Activated T-cell treated with anti-CD3 and anti-CD28 coated beads for 4 hours (primary cell): ENCODE measurements at regions not wholly inside any gene's neighbourhood (a gene's known extent, or its start where the extent isn't known, plus 50 kb on each side); places are given as distances from the start of the nearest gene placed in this dataset.
A peak's percentile ranks its signal among the peaks of the same experiment; 100 is the strongest.

Experiments used
- DNase-seq: peaks from one replicate; pipeline ENCODE4 v3.0.0-alpha.2; 2020

DNA sequence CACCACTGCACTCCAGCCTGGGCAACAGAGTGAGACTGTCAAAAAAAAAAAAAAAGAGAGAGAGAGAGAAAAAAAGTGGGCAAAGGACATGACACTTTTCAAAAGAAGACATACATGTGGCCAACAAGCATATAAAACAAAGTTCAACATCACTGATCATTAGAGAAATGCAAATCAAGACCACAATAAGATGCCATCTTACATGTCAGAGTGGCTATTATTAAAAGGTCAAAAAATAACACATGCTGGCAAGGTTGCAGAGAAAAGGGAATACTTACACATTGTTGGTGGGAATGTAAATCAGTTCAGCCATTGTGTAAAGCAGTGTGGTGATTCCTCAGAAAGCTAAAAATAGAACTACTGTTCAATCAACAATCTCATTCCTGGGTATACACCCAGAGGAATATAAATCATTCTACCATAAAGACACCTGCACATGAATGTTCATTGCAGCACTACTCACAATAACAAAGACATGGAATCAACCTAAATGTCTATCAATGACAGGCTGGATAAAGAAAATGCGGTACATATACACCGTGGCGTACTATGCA, 94.9 kb upstream of the TRIM2 start:
- DNase-seq = no peak

GRCh38 chr4:153110739-153111138, 93.5 kb upstream of the TRIM2 start:
- DNase-seq = no peak

- no peak for DNase-seq
These were observed 92.7 kb upstream of the TRIM2 start for GRCh38 chr4:153111426-153112040.

- DNase-seq = no peak
These were observed 92.2 kb upstream of the TRIM2 start for GRCh38 chr4:153112041-153112441.

GRCh38 chr4:153113061-153113837, 91.0 kb upstream of the TRIM2 start:
- DNase-seq = no peak

DNA sequence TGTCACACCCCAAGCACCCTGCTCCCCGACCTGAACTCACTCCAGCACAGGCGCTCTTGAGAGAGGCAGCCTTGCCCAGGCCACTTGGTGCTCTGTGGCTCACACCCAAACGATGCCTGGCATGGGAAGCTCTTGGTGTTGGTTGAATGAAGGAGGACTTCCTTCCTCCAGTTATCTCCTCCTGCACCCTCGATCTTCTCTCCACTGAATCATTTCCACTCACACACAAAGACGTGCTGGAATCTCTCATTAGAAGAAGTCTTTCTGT, 90.5 kb upstream of the TRIM2 start:
- DNase-seq = no peak

- DNase-seq = peak; percentile 22
These were observed 89.4 kb upstream of the TRIM2 start for GRCh38 chr4:153114771-153115321.

DNA sequence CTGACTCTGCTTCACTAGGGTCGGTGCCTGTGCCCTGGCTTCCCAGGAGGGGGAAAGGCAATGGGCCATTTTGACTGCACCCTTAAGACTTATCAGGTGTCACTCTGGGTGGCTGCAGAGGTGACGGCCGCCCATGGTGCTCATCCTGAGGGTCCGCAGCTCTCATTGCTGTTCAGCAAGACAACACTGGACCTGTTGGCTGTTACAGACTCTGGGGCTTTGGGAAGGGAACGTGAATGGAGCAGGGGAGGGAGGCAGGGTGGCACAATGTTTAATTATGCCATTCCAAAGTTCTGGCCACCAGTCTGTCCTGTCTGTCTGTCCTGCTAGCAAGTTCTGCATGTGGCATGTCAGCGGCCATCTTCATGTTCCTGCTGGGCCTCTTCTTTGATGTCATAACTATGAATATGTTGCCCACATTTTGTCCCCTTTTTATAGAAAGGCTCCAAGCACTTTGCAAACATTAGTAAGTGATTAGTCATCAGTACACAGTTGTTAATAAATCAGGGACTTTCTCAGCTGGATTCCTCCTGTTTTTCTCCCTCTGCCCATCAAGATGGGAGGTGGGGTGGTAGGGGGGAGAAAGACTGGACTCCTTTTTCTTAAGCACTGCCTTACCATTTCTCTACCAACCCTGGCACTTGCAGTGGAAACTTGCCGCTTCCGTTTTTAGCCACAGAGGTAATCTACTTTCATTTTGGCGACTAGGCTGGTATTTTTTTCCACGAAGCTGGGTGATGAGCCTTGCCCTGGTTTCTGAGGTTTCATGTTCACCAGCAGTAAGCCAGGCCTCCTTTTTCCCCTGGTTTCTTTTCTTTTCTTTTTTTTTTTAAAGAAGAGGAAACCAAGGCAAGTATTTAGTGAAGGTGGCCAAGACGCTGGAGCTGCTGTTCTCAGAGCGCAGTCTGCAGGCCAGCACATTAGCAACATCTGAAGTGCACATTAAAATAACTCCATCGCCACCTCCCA, 88.6 kb upstream of the TRIM2 start:
- peak; percentile 66 for DNase-seq

DNA sequence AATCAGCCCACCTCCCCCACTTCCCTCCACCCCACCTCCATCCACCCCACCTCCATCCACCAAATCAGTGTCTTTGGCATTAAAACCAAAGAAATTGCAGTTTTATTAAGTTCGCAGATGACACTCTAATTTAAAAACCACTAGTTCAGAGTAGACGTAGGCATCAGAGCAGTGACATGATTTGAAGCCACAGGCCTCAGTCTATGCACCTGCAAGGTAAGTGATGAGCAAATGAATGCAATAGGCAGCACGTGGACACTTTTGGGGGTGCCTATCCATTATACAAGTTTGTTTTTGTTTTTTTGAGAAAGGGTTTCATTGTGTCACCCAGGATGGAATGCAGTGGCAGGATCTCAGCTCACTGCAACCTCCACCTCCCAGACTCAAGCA, 88.0 kb upstream of the TRIM2 start:
- DNase-seq = no peak

GRCh38 chr4:153116801-153117200, 87.4 kb upstream of the TRIM2 start:
- DNase-seq = no peak

DNA sequence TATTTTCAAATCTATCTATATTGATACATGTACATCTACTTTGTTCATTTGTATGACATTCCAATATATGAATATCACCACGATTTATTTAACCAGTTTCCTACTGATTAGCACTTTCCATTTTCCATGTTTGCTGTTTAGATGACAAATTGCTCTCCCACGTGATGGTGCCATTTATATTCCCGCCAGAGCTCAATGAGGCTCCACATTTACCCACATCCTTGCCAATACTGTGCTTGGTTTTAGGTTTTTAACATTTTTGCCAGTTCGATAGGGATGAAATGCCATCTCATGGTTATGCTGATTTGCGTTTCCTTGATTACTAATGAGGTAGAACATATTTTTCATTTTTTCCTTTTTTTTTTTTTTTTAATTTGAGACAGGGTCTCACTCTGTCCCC, 86.7 kb upstream of the TRIM2 start:
- no peak for DNase-seq

DNA sequence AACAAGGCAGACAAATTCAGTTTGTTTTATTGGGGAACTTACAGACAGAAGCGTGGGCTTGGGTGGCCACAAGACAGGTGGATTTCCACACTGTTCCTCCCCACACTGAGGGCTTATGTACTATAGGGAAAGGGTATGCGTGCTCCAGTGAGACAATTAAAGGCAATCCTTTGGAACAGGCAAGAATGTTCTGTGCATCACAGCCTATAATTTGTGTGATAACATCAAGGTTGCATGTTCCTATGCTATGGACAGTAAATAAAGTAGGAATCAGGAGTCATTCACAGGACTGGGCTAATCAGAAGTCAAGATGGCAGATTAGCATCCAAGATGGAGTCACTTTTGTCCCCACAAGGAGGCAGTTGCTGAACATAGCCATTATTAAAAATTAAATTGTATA, 84.6 kb upstream of the TRIM2 start:
- no peak for DNase-seq

DNA sequence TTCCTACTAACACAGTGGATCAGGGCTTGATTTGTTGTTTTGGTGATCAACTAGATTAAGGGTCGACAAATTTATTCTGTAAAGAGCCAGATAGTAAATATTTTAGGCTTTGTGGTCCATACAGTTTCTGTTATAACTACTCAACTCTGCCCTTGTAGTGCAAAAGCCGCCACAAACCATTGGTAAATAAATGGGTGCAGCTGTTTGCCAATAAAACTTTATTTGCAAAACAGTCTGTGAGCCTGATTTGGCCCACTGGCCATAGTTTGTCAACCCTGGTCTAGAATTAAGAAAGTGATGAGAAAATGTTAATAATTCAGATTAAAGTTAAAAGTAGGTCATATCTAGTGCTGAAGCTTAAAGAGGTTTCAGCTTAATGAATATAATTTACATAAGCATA, 84.0 kb upstream of the TRIM2 start:
- DNase-seq = no peak

DNA sequence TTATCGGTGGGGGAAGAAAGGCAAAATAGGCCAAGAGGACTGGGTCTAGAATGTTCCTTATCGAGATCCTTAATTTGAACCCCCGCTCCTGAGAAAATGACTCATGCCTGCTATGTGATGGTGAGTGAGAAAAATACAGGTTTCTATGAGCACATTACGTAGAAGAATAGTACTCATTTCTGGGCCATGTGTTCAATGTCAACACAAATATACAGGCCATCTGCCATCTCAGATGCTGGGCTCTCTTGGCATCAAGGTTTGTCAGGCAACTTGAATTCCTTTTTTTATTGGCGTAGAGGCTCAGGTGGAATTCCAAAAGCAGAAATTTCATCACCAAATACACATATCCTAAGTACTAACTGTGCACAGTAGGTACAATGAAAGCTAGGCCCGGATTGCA, 81.4 kb upstream of the TRIM2 start:
- DNase-seq = no peak

DNA sequence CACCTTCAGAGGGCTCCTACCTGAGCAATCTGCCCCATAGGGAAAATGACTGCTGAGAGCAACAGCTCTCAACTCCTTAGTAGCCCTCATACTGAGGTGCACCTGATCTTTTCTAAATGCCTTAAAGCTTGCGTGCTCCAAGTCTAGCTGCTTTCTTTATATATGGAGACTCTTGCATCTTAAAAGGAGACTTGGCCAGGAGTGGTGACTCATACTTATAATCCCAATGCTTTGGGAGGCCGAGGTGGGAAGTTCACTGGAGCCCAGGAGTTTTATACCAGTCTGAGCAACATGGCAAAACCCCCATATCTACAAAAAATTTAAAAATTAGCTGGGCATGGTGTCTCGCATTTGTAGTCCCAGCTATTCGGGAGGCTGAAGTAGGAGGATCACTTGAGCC, 78.1 kb upstream of the TRIM2 start:
- DNase-seq = no peak

GRCh38 chr4:153127760-153128494, 76.3 kb upstream of the TRIM2 start:
- DNase-seq = peak; percentile 85

DNA sequence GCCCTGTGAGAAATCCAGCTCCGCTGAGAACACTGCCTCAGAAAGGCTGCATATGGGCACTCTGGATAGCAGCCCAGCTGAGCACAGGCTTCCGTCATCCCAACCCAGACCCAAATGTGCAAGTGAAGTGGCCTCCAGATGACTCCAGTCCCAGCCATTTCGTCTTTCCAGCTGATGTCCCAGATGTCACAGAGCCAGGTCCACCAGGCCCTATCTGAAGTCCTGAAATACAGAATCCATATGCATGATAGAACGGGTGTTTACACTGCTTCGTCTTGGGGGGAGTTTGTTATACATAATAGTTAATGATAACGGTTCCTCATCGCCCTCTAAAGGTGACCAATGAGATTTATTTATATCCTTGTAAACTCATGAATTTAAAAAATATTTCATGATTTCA, 72.6 kb upstream of the TRIM2 start:
- no peak for DNase-seq

GRCh38 chr4:153137159-153137558, 67.1 kb upstream of the TRIM2 start:
- DNase-seq = no peak

GRCh38 chr4:153137677-153138630, 66.3 kb upstream of the TRIM2 start:
- DNase-seq = no peak

DNA sequence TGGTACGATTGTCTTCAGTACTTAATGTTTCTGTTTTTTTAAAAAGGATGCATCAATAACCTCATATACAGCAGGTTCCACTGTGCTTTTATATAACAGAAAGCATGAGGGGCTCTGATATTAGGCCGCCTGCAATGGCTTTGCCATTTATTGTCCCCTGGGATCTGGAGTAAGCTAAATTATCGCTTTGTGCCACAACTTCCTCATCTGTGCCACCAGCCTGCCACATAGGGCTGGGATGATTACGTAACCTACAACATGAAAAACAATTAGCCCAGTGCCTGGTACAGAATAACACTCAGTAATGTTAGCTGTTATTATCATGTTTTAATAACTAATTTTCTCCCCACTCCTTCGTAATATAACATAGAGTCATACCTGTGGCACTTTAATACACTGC, 65.5 kb upstream of the TRIM2 start:
- no peak for DNase-seq

- no peak for DNase-seq
These were observed 63.9 kb upstream of the TRIM2 start for GRCh38 chr4:153140294-153140693.
